Right forelimb (tissue), 1 donor: ENCODE measurements at regions not wholly inside any gene's neighbourhood (a gene's known extent, or its start where the extent isn't known, plus 50 kb on each side); places are given as distances from the start of the nearest gene placed in this dataset.

Experiments used
- DNase-seq: peaks from one replicate; pipeline ENCODE4 v3.0.0-alpha.2; 2018

- no peak for DNase-seq
These were observed 119.1 kb upstream of the PRDX4 start for GRCh38 chrX:23548164-23548563.

GRCh38 chrX:23552303-23552702 lies 115.0 kb upstream of the PRDX4 start:
- DNase-seq, result no peak

GRCh38 chrX:23554304-23554703 lies 113.0 kb upstream of the PRDX4 start:
- no peak for DNase-seq

GRCh38 chrX:23557070-23557469 lies 110.2 kb upstream of the PRDX4 start:
- DNase-seq, result no peak

- no peak for DNase-seq
These were observed 107.3 kb upstream of the PRDX4 start for GRCh38 chrX:23559975-23560374.

GRCh38 chrX:23570674-23571343 lies 96.5 kb upstream of the PRDX4 start:
- no peak for DNase-seq

GRCh38 chrX:23575281-23575680 lies 92.0 kb upstream of the PRDX4 start:
- no peak for DNase-seq

GRCh38 chrX:23578079-23578478 lies 89.2 kb upstream of the PRDX4 start:
- no peak for DNase-seq

- no peak for DNase-seq
These were observed 77.8 kb upstream of the PRDX4 start for GRCh38 chrX:23589496-23589895.

- no peak for DNase-seq
These were observed 74.6 kb upstream of the PRDX4 start for GRCh38 chrX:23592741-23593140.

GRCh38 chrX:23598575-23598974 lies 68.7 kb upstream of the PRDX4 start:
- no peak for DNase-seq

GRCh38 chrX:23603501-23603900 lies 63.8 kb upstream of the PRDX4 start:
- DNase-seq, result no peak

GRCh38 chrX:23610495-23610894 lies 56.8 kb upstream of the PRDX4 start:
- no peak for DNase-seq

GRCh38 chrX:23612846-23613245 lies 54.4 kb upstream of the PRDX4 start:
- no peak for DNase-seq

GRCh38 chrX:23616361-23616760 lies 50.9 kb upstream of the PRDX4 start:
- DNase-seq, result no peak
